ENCODE measurements at regions not wholly inside any gene's neighbourhood (a gene's known extent, or its start where the extent isn't known, plus 50 kb on each side); places are given as distances from the start of the nearest gene placed in this dataset.

DNA sequence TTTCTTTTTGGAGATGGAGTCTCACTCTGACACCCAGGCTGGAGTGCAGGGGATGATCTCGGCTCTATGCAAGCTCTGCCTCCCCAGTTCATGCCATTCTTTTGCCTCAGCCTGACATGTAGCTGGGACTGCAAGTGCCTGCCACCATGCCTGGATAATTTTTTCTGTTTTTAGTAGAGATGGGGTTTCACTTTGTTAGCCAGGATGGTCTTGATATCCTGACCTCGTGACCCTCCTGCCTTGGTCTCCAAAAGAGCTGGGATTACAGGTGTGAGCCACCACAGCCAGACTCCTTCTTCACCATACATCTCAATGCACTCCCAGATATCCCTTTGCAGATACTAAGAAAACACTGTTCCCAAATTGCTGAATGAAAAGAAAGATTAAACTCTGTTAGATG is 224.3 kb downstream of the OR4A5 start:
- TF ChIP-seq, protein P1, sequence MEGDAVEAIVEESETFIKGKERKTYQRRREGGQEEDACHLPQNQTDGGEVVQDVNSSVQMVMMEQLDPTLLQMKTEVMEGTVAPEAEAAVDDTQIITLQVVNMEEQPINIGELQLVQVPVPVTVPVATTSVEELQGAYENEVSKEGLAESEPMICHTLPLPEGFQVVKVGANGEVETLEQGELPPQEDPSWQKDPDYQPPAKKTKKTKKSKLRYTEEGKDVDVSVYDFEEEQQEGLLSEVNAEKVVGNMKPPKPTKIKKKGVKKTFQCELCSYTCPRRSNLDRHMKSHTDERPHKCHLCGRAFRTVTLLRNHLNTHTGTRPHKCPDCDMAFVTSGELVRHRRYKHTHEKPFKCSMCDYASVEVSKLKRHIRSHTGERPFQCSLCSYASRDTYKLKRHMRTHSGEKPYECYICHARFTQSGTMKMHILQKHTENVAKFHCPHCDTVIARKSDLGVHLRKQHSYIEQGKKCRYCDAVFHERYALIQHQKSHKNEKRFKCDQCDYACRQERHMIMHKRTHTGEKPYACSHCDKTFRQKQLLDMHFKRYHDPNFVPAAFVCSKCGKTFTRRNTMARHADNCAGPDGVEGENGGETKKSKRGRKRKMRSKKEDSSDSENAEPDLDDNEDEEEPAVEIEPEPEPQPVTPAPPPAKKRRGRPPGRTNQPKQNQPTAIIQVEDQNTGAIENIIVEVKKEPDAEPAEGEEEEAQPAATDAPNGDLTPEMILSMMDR (IDR thresholded peaks at IDR 0.05; ENCODE audit: low read depth, low read length, poor library complexity, severe bottlenecking): no peak
- TF ChIP-seq EZH2phosphoT487 (IDR thresholded peaks at IDR 0.05; ENCODE audit: borderline replicate concordance, low read length): no peak
